ENCODE measurements at regions not wholly inside any gene's neighbourhood (a gene's known extent, or its start where the extent isn't known, plus 50 kb on each side); places are given as distances from the start of the nearest gene placed in this dataset.

DNA sequence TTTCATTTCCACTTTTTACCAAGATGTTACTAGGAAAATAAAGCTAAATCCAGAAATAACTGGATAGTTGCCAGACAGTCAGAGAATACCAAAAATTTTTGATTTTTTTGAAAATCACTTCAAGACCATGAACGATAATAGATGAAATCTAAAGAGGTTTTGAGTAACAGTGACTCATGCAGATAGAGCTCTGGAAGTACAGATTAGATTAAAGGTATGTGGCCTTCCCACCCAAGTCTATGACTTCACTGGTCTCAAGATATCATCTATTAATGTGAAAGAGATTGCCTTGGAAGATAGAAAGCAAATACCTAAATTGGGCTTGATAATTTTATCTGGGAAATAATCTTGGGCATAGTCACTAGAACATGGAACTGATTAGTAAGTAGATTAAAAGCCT lies 415.9 kb downstream of the METTL15 start:
- TF ChIP-seq CTCF (IDR thresholded peaks at IDR 0.05; ENCODE audit: insufficient read depth, low read depth, low read length) = no peak
- no peak for TF ChIP-seq EZH2 (IDR thresholded peaks at IDR 0.05; ENCODE audit: insufficient read depth, low read length)
